ENCODE measurements at regions not wholly inside any gene's neighbourhood (a gene's known extent, or its start where the extent isn't known, plus 50 kb on each side); places are given as distances from the start of the nearest gene placed in this dataset.

GRCh38 chr11:112649856-112650255 lies 311.4 kb upstream of the NCAM1 start:
- no peak overlapping the region for H2BK20ac ChIP-seq (ENCODE audit: low read depth, low read length)
- intact Hi-C loops (cut with micrococcal nuclease), result no loop called here
- dilution Hi-C loops (cut with HindIII; ENCODE audit: low sequenced_read_pairs, unreplicated experiment), result no loop called here
- H3K36me3 ChIP-seq (ENCODE audit: control insufficient read depth, insufficient read depth, low read length), result no peaks in the 10 kb centered on the region
- no peak overlapping the region for H2AK5ac ChIP-seq (ENCODE audit: low read depth, low read length)
- no peak for DNase-seq
- no peak overlapping the region for H4K91ac ChIP-seq (ENCODE audit: insufficient read depth, low read depth, low read length)
- no peak overlapping the region for H3K14ac ChIP-seq (replicated peaks; ENCODE audit: low read depth, low read length)
- no TSS peak for BruUV-seq (replicated peaks)
- TF ChIP-seq CHD1 (IDR thresholded peaks at IDR 0.05; ENCODE audit: low read depth, low read length), result no peak
- no peak for TF ChIP-seq RCOR1 (IDR thresholded peaks at IDR 0.05; ENCODE audit: insufficient replicate concordance, low read length)
- TF ChIP-seq CTCF (conservative IDR thresholded peaks at IDR 0.05; ENCODE audit: low read depth, low read length), result no peak
- no peak overlapping the region for H3K9ac ChIP-seq (ENCODE audit: low read depth, low read length)
- H2BK15ac ChIP-seq (ENCODE audit: low read depth, low read length), result no peak overlapping the region
- in situ Hi-C loops (cut with MboI; ENCODE audit: low sequenced_read_pairs), result no loop called here
- no peak overlapping the region for H3K4me2 ChIP-seq (ENCODE audit: low read depth, low read length)
- H3K23ac ChIP-seq (ENCODE audit: low read depth, low read length), result no peak overlapping the region
- no peak overlapping the region for H3K56ac ChIP-seq (ENCODE audit: extremely low read depth, insufficient read depth, low read length)
- CTCF ChIA-PET, result no interaction called here
- WGBS, 2 experiments (ENCODE audit: extremely low coverage in 2 of 2, insufficient read length in 1 of 2), result 100% methylated on average over 1 of the region's 6 CpGs; no CpG with 5 or more reads in 1 of the 2 experiments
- no peak overlapping the region for H2BK120ac ChIP-seq (ENCODE audit: low read depth, low read length)
- no peaks in the 10 kb centered on the region for H3K79me1 ChIP-seq (ENCODE audit: low read depth in 1 of 2, low read length in 2 of 2)
- H4K20me1 ChIP-seq (ENCODE audit: insufficient read depth, low read length), result no peaks in the 10 kb centered on the region
- ATAC-seq (ENCODE audit: low read depth), result no peak
- no peak overlapping the region for H4K5ac ChIP-seq (ENCODE audit: low read depth, low read length)
- H2AK9ac ChIP-seq (replicated peaks; ENCODE audit: low read depth, low read length, poor library complexity), result no peak overlapping the region
- no peaks in the 10 kb centered on the region for H3K9me3 ChIP-seq (ENCODE audit: control insufficient read depth, insufficient read depth, low read length)
- H2AFZ ChIP-seq (replicated peaks; ENCODE audit: low read length, poor library complexity), result no peak overlapping the region
- no peak overlapping the region for H3K4me3 ChIP-seq (ENCODE audit: insufficient read depth, low read depth, low read length)
- H2BK5ac ChIP-seq (ENCODE audit: low read depth, low read length, poor library complexity, severe bottlenecking), result no peak overlapping the region
- no peaks in the 10 kb centered on the region for H3K9me1 ChIP-seq (ENCODE audit: insufficient read depth, low read length)
- no peak overlapping the region for H3K27ac ChIP-seq (ENCODE audit: insufficient read depth, low read length)
- no peaks in the 10 kb centered on the region for H3K4me1 ChIP-seq (ENCODE audit: control insufficient read depth, insufficient read depth, low read length)
- H3K27me3 ChIP-seq (ENCODE audit: control insufficient read depth, insufficient read depth, low read length), result no peaks in the 10 kb centered on the region
- no peak overlapping the region for H3K18ac ChIP-seq (ENCODE audit: low read depth, low read length)
- no peak overlapping the region for H4K8ac ChIP-seq (ENCODE audit: low read depth in 2 of 2, low read length in 2 of 2)
- POLR2A ChIA-PET (ENCODE audit: unreplicated experiment), result no interaction called here
- no peak overlapping the region for H3K4ac ChIP-seq (ENCODE audit: low read depth, low read length)
